Vagina (tissue), 2 donors: ENCODE measurements at regions not wholly inside any gene's neighbourhood (a gene's known extent, or its start where the extent isn't known, plus 50 kb on each side); places are given as distances from the start of the nearest gene placed in this dataset.

Experiments used
- CTCF ChIP-seq, 3 experiments: fragments of 450-650 bp in 2 of 3; fragments of 200-600 bp in 1 of 3; sonication (generic) in 1 of 3; IDR thresholded peaks; one replicate each; pipeline ENCODE4 v1.5.1; 2017 to 2019; ENCODE audit warnings: antibody characterized with exemption in 3 of 3, mild to moderate bottlenecking in 2 of 3, moderate library complexity in 2 of 3
- POLR2A ChIP-seq, 2 donors: fragments of 450-650 bp; IDR thresholded peaks; one replicate each; pipeline ENCODE4 v1.6.1; 2017; ENCODE audit warnings: antibody characterized with exemption in 2 of 2, mild to moderate bottlenecking in 2 of 2, moderate library complexity in 2 of 2
- POLR2AphosphoS5 ChIP-seq, 2 donors: sonication (generic); formaldehyde crosslinking; IDR thresholded peaks; one replicate each; pipeline ENCODE4 v1.9.0; 2017; ENCODE audit warnings: antibody characterized with exemption in 2 of 2, mild to moderate bottlenecking in 2 of 2, low read depth in 1 of 2; ENCODE audit not compliant: insufficient read depth in 1 of 2

- TF ChIP-seq CTCF (IDR thresholded peaks at IDR 0.05) (no peak), POLR2A (IDR thresholded peaks at IDR 0.05) (no peak), POLR2AphosphoS5 (IDR thresholded peaks at IDR 0.05; ENCODE audit: insufficient read depth in 1 of 2, low read depth in 1 of 2) (no peak)
These were observed 1595.5 kb upstream of the TENM4 start for GRCh38 chr11:81036168-81036870.
